GM12878 (cell line): ENCODE measurements at regions not wholly inside any gene's neighbourhood (a gene's known extent, or its start where the extent isn't known, plus 50 kb on each side); places are given as distances from the start of the nearest gene placed in this dataset.

Experiments
- ATAC-seq: fragments of 200-7000 bp; cut with Tn5 transposase; 3 replicates; pipeline ENCODE4 v1.9.1; 2020; ENCODE audit warnings: mild to moderate bottlenecking, moderate library complexity
- BruUV-seq: library from RNA; stranded (reverse); fragments of 400-500 nt; replicated peaks from 2 replicates; lab custom pipeline; 2021; lab: Mats Ljungman, UMichigan
- CTCF ChIA-PET: fragments of 300-600 bp; sonication (Branson Sonifier 250); formaldehyde crosslinking; extraction: SDS; loops from one replicate; lab custom pipeline; 2021; ENCODE audit warnings: inconsistent platforms; lab: Yijun Ruan, JAX
- POLR2A ChIA-PET: fragments of 350-600 bp; formaldehyde crosslinking; extraction: SDS; loops from one replicate; lab custom pipeline; 2021; ENCODE audit warnings: inconsistent platforms; lab: Charles Lee
- RAD21 ChIA-PET: fragments of 300-600 bp; sonication (Branson Sonifier 250); formaldehyde crosslinking; loops from one replicate; lab custom pipeline; 2023; ENCODE audit warnings: antibody characterized with exemption; ENCODE audit not compliant: unreplicated experiment; lab: Charles Lee
- SMC1A ChIA-PET: fragments of 300-600 bp; sonication (Branson Sonifier 250); formaldehyde crosslinking; loops from one replicate; lab custom pipeline; 2023; ENCODE audit not compliant: unreplicated experiment, uncharacterized antibody; lab: Charles Lee
- DNase-seq: peaks from one replicate; pipeline ENCODE4 v3.0.0-alpha.2; 2011; ENCODE audit warnings: low read depth, low spot score
- FAIRE-seq: peaks from 3 replicates; lab custom pipeline; 2011; peaks lifted over from hg19 to GRCh38; lab: Jason Lieb, UNC
- H2AFZ ChIP-seq: 2 replicates; pipeline ENCODE4 v1.6.0; 2011; ENCODE audit warnings: low read depth, low read length, control low read depth; ENCODE audit not compliant: control insufficient read depth
- H3K27ac ChIP-seq: 2 replicates; pipeline ENCODE4 v1.5.1; 2011; ENCODE audit warnings: control low read depth; ENCODE audit not compliant: control insufficient read depth, insufficient read depth
- H3K27me3 ChIP-seq, 2 experiments: replicated peaks in 1 of 2; 2 replicates each; pipeline versions ENCODE4 v1.6.0 to v1.6.1; 2011; ENCODE audit warnings: low read length in 1 of 2; ENCODE audit not compliant: control insufficient read depth in 2 of 2, insufficient read depth in 2 of 2
- H3K36me3 ChIP-seq, 2 experiments: 2 replicates each; pipeline ENCODE4 v1.5.1; 2011; ENCODE audit warnings: low read length in 1 of 2; ENCODE audit not compliant: control insufficient read depth in 2 of 2, insufficient read depth in 2 of 2
- H3K4me1 ChIP-seq: 2 replicates; pipeline ENCODE4 v1.6.1; 2011; ENCODE audit warnings: mild to moderate bottlenecking, low read length, moderate library complexity, mixed read lengths; ENCODE audit not compliant: control insufficient read depth, insufficient read depth
- H3K4me2 ChIP-seq: 2 replicates; pipeline ENCODE4 v1.6.0; 2011; ENCODE audit warnings: control low read depth; ENCODE audit not compliant: control insufficient read depth, insufficient read depth
- H3K4me3 ChIP-seq: fragments of 200-600 bp; sonication (generic); 2 replicates; pipeline ENCODE4 v1.5.1; 2016
- H3K79me2 ChIP-seq: 2 replicates; pipeline ENCODE4 v1.6.0; 2011; ENCODE audit warnings: low read length; ENCODE audit not compliant: control insufficient read depth, insufficient read depth
- H3K9ac ChIP-seq: 2 replicates; pipeline ENCODE4 v1.8.0; 2011; ENCODE audit warnings: low read length, control low read depth, mixed read lengths; ENCODE audit not compliant: control insufficient read depth, insufficient read depth
- H3K9me3 ChIP-seq: replicated peaks from 3 replicates; pipeline ENCODE4 v1.5.1; 2011; ENCODE audit warnings: mild to moderate bottlenecking, low read length; ENCODE audit not compliant: control insufficient read depth, insufficient read depth
- H4K20me1 ChIP-seq: 2 replicates; pipeline ENCODE4 v1.6.0; 2011; ENCODE audit not compliant: control insufficient read depth, insufficient read depth
- ASH2L ChIP-seq: fragments of 300-600, 200-600 bp; sonication (generic); IDR thresholded peaks from 2 replicates; pipeline ENCODE4 v1.6.1; 2017; ENCODE audit warnings: low read depth, mild to moderate bottlenecking, borderline replicate concordance
- ATF7 ChIP-seq: fragments of 450-650 bp; IDR thresholded peaks from 2 replicates; pipeline ENCODE4 v1.6.1; 2016; ENCODE audit warnings: low read depth, mild to moderate bottlenecking
- ESRRA ChIP-seq: IDR thresholded peaks from 2 replicates; pipeline ENCODE4 v1.6.1; 2012; ENCODE audit warnings: mild to moderate bottlenecking, low read length, improper control_type of control experiment
- LARP7 ChIP-seq: fragments of 450-650 bp; IDR thresholded peaks from 2 replicates; pipeline ENCODE4 v1.6.1; 2017; ENCODE audit warnings: mild to moderate bottlenecking
- MTA2 ChIP-seq: fragments of 450-650 bp; IDR thresholded peaks from 2 replicates; pipeline ENCODE4 v1.6.1; 2016; ENCODE audit warnings: low read depth, mild to moderate bottlenecking, moderate library complexity
- RAD51 ChIP-seq: fragments of 450-650 bp; IDR thresholded peaks from 2 replicates; pipeline ENCODE4 v1.6.1; 2016; ENCODE audit warnings: moderate library complexity, mild to moderate bottlenecking, inconsistent platforms
- SP1 ChIP-seq: IDR thresholded peaks from one replicate; pipeline ENCODE4 v1.6.1; 2011; ENCODE audit warnings: low read depth, low read length
- STAT1 ChIP-seq: fragments of 450-650 bp; conservative IDR thresholded peaks from 2 replicates; pipeline ENCODE4 v1.6.1; 2014; ENCODE audit warnings: antibody characterized with exemption, mild to moderate bottlenecking
- ZBED1 ChIP-seq: IDR thresholded peaks from 2 replicates; pipeline ENCODE4 v1.6.1; 2016; ENCODE audit warnings: borderline replicate concordance
- ZSCAN29 ChIP-seq: fragments of 450-650 bp; IDR thresholded peaks from 2 replicates; pipeline ENCODE4 v1.6.1; 2017; ENCODE audit warnings: mild to moderate bottlenecking, moderate library complexity
- WGBS: methylation state at CpG from one replicate; pipeline ENCODE4 v1.1.6; 2016; ENCODE audit warnings: low lambda C conversion rate; ENCODE audit not compliant: insufficient replicate concordance, insufficient coverage; ENCODE audit errors: missing lambda C conversion rate; 5-methylcytosine and 5-hydroxymethylcytosine counted together
- in situ Hi-C: fragments of 300-500 bp; cut with MboI; formaldehyde crosslinking; loops from 9 replicates; pipeline ENCODE4 v1.14.3; 2018; ENCODE audit warnings: mixed read lengths
- intact Hi-C: fragments of 100-400 bp; cut with micrococcal nuclease; formaldehyde crosslinking; loops from one replicate; pipeline ENCODE4 v1.14.2; 2022; ENCODE audit not compliant: unreplicated experiment
- TF ChIP-seq, protein P1 (sequence below): fragments of 450-650 bp; IDR thresholded peaks from 2 replicates; pipeline ENCODE4 v1.6.1; 2018; ENCODE audit warnings: mild to moderate bottlenecking, low read depth, moderate library complexity; ENCODE audit not compliant: partially characterized antibody
- TF ChIP-seq, protein P2 (sequence below): fragments of 450-650 bp; IDR thresholded peaks from 2 replicates; pipeline ENCODE4 v1.6.1; 2017; ENCODE audit warnings: mild to moderate bottlenecking, moderate library complexity
- TF ChIP-seq, protein P3 (sequence below): fragments of 150-350 bp; IDR thresholded peaks from 2 replicates; pipeline ENCODE4 v1.6.1; 2016; ENCODE audit warnings: low read depth, low read length

DNA sequence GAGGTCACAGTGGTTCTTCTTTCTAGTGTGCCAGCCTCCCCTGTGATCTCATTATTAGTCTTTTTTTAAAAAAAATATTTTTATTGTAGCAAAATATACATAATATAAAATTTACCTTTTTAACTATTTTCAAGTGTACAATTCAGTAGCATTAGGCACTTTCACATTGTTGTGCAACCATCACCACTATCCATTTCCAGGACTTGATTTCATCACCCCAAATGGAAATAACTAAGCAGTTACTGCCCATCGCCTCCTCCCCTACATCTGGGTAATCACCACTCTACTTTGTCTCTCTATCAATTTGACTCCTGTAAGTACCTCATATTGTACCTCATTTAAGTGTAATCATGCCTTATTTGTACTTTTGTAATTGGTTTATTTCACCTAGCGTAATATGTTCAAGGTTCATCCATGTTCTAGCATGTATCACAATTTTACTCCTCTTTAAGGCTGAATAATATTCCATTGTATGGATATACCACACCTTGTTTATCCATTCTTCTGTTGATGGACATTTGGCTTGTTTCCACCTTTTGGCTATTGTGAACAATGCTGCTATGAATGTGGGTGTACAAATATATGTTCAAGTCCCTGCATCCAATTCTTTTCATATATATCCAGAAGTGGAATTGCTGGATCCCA is 68.6 kb upstream of the FYN start:
- no peak overlapping the region for H3K4me2 ChIP-seq
- no peak for FAIRE-seq
- peaks cover 5% of the 10 kb centered on the region; the same call in 1 of the 3 replicates for H3K9me3 ChIP-seq
- POLR2A ChIA-PET = no interaction called here
- intact Hi-C loops (no loop called here), in situ Hi-C loops (no loop called here)
- H3K4me3 ChIP-seq = no peak overlapping the region
- BruUV-seq = no TSS peak
- no peaks in the 10 kb centered on the region for H3K79me2 ChIP-seq
- no peaks in the 10 kb centered on the region for H3K27me3 ChIP-seq
- CTCF ChIA-PET = no interaction called here
- RAD21 ChIA-PET = no interaction called here
- no peak for ATAC-seq
- peaks cover 11% of the 10 kb centered on the region for H3K4me1 ChIP-seq
- TF ChIP-seq SP1 = no peak
- no peak for TF ChIP-seq STAT1
- no peak for TF ChIP-seq RAD51
- TF ChIP-seq ATF7 = no peak
- TF ChIP-seq ZBED1 = no peak
- no peak for TF ChIP-seq MTA2
- TF ChIP-seq, protein P1, sequence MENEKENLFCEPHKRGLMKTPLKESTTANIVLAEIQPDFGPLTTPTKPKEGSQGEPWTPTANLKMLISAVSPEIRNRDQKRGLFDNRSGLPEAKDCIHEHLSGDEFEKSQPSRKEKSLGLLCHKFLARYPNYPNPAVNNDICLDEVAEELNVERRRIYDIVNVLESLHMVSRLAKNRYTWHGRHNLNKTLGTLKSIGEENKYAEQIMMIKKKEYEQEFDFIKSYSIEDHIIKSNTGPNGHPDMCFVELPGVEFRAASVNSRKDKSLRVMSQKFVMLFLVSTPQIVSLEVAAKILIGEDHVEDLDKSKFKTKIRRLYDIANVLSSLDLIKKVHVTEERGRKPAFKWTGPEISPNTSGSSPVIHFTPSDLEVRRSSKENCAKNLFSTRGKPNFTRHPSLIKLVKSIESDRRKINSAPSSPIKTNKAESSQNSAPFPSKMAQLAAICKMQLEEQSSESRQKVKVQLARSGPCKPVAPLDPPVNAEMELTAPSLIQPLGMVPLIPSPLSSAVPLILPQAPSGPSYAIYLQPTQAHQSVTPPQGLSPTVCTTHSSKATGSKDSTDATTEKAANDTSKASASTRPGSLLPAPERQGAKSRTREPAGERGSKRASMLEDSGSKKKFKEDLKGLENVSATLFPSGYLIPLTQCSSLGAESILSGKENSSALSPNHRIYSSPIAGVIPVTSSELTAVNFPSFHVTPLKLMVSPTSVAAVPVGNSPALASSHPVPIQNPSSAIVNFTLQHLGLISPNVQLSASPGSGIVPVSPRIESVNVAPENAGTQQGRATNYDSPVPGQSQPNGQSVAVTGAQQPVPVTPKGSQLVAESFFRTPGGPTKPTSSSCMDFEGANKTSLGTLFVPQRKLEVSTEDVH = no peak
- TF ChIP-seq ZSCAN29 = no peak
- TF ChIP-seq, protein P2, sequence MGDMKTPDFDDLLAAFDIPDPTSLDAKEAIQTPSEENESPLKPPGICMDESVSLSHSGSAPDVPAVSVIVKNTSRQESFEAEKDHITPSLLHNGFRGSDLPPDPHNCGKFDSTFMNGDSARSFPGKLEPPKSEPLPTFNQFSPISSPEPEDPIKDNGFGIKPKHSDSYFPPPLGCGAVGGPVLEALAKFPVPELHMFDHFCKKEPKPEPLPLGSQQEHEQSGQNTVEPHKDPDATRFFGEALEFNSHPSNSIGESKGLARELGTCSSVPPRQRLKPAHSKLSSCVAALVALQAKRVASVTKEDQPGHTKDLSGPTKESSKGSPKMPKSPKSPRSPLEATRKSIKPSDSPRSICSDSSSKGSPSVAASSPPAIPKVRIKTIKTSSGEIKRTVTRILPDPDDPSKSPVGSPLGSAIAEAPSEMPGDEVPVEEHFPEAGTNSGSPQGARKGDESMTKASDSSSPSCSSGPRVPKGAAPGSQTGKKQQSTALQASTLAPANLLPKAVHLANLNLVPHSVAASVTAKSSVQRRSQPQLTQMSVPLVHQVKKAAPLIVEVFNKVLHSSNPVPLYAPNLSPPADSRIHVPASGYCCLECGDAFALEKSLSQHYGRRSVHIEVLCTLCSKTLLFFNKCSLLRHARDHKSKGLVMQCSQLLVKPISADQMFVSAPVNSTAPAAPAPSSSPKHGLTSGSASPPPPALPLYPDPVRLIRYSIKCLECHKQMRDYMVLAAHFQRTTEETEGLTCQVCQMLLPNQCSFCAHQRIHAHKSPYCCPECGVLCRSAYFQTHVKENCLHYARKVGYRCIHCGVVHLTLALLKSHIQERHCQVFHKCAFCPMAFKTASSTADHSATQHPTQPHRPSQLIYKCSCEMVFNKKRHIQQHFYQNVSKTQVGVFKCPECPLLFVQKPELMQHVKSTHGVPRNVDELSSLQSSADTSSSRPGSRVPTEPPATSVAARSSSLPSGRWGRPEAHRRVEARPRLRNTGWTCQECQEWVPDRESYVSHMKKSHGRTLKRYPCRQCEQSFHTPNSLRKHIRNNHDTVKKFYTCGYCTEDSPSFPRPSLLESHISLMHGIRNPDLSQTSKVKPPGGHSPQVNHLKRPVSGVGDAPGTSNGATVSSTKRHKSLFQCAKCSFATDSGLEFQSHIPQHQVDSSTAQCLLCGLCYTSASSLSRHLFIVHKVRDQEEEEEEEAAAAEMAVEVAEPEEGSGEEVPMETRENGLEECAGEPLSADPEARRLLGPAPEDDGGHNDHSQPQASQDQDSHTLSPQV = no peak
- TF ChIP-seq ASH2L = no peak
- no peak for TF ChIP-seq ESRRA
- TF ChIP-seq LARP7 = no peak
- TF ChIP-seq, protein P3, sequence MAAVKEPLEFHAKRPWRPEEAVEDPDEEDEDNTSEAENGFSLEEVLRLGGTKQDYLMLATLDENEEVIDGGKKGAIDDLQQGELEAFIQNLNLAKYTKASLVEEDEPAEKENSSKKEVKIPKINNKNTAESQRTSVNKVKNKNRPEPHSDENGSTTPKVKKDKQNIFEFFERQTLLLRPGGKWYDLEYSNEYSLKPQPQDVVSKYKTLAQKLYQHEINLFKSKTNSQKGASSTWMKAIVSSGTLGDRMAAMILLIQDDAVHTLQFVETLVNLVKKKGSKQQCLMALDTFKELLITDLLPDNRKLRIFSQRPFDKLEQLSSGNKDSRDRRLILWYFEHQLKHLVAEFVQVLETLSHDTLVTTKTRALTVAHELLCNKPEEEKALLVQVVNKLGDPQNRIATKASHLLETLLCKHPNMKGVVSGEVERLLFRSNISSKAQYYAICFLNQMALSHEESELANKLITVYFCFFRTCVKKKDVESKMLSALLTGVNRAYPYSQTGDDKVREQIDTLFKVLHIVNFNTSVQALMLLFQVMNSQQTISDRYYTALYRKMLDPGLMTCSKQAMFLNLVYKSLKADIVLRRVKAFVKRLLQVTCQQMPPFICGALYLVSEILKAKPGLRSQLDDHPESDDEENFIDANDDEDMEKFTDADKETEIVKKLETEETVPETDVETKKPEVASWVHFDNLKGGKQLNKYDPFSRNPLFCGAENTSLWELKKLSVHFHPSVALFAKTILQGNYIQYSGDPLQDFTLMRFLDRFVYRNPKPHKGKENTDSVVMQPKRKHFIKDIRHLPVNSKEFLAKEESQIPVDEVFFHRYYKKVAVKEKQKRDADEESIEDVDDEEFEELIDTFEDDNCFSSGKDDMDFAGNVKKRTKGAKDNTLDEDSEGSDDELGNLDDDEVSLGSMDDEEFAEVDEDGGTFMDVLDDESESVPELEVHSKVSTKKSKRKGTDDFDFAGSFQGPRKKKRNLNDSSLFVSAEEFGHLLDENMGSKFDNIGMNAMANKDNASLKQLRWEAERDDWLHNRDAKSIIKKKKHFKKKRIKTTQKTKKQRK = no peak
- DNase-seq = no peak
- peak overlapping the region; percentile 56 for H3K27ac ChIP-seq
- SMC1A ChIA-PET = no interaction called here
- 48% methylated on average over 2 of the region's 2 CpGs for WGBS
- no peaks in the 10 kb centered on the region for H3K36me3 ChIP-seq
- no peak overlapping the region for H2AFZ ChIP-seq
- no peak overlapping the region for H3K9ac ChIP-seq
- no peaks in the 10 kb centered on the region for H4K20me1 ChIP-seq
